Stimulated activated CD4-positive, alpha-beta T cell treated with anti-CD3 and anti-CD28 coated beads, Interleukin-1b, Interleukin-23, amount 100 ng/mL, for 24 hours (primary cell): ENCODE measurements at regions not wholly inside any gene's neighbourhood (a gene's known extent, or its start where the extent isn't known, plus 50 kb on each side); places are given as distances from the start of the nearest gene placed in this dataset.
"Not testable (repeated sequence)": the region's sequence is repeated elsewhere in the genome, so short reads cannot be mapped to it uniquely, and the experiment has no call there.

Source experiments
- DNase-seq, 4 experiments: peaks; one replicate each; pipeline ENCODE4 v3.0.0-alpha.2; 2020; ENCODE audit warnings: low read depth in 4 of 4, low spot score in 1 of 4

- DNase-seq = no peak
Measured at GRCh38 chr15:31433091-31433490, 106.5 kb downstream of the KLF13 start.

- DNase-seq = no peak
Measured at GRCh38 chr15:31433574-31433973, 106.9 kb downstream of the KLF13 start.

GRCh38 chr15:31434275-31434587, 107.6 kb downstream of the KLF13 start:
- no peak for DNase-seq

GRCh38 chr15:31434588-31435260, 108.1 kb downstream of the KLF13 start:
- DNase-seq = peak; percentile 57 to 81 (median 58)

GRCh38 chr15:31435261-31435911, 108.8 kb downstream of the KLF13 start:
- DNase-seq = peak in 3 of 4 experiments; percentile 40 to 79 (median 54)

GRCh38 chr15:31435912-31436628, 109.4 kb downstream of the KLF13 start:
- no peak for DNase-seq

- DNase-seq = peak in 2 of 4 experiments; percentile 38 to 63
Measured at GRCh38 chr15:31437686-31438085, 111.1 kb downstream of the KLF13 start.

- no peak for DNase-seq
Measured at GRCh38 chr15:31438601-31439265, 112.1 kb downstream of the KLF13 start.

- no peak for DNase-seq
Measured at GRCh38 chr15:31439328-31439727, 112.7 kb downstream of the KLF13 start.

- not testable (repeated sequence) for DNase-seq
Measured at GRCh38 chr15:31440216-31440615, 113.6 kb downstream of the KLF13 start.

- peak in 1 of 4 experiments; percentile 14 for DNase-seq
Measured at GRCh38 chr15:31440754-31441311, 114.2 kb downstream of the KLF13 start.

- no peak for DNase-seq
Measured at GRCh38 chr15:31442226-31442625, 115.6 kb downstream of the KLF13 start.

- DNase-seq = no peak
Measured at GRCh38 chr15:31442699-31443111, 116.1 kb downstream of the KLF13 start.

- DNase-seq = no peak
Measured at GRCh38 chr15:31444844-31445243, 118.2 kb downstream of the KLF13 start.

- DNase-seq = no peak
Measured at GRCh38 chr15:31446546-31446945, 119.9 kb downstream of the KLF13 start.

GRCh38 chr15:31447931-31448634, 121.4 kb downstream of the KLF13 start:
- DNase-seq = no peak

- DNase-seq = no peak
Measured at GRCh38 chr15:31448635-31448979, 122.0 kb downstream of the KLF13 start.

GRCh38 chr15:31452595-31453557, 126.2 kb downstream of the KLF13 start:
- no peak for DNase-seq

- DNase-seq = no peak
Measured at GRCh38 chr15:31453558-31454318, 127.1 kb downstream of the KLF13 start.
